Heart right ventricle (tissue), 16 donors: ENCODE measurements at regions not wholly inside any gene's neighbourhood (a gene's known extent, or its start where the extent isn't known, plus 50 kb on each side); places are given as distances from the start of the nearest gene placed in this dataset.

Source experiments
- ATAC-seq, 8 donors: fragments of 200-7000 bp; cut with Tn5 transposase; one replicate each; pipeline ENCODE4 v1.9.1; 2020; ENCODE audit warnings: mild to moderate bottlenecking in 8 of 8, moderate library complexity in 8 of 8, moderate number of reproducible peaks in 1 of 8
- DNase-seq, 2 donors: peaks; one replicate each; pipeline ENCODE4 v3.0.0-alpha.2; 2020
- H3K27ac ChIP-seq, 10 donors: fragments of 200-600 bp; sonication (generic) in 2 of 10; one replicate each; pipeline versions ENCODE4 v1.5.0 to v1.8.0; 2020 to 2022; ENCODE audit warnings: mild to moderate bottlenecking in 3 of 10
- H3K27me3 ChIP-seq, 7 donors: fragments of 200-600 bp; one replicate each; pipeline ENCODE4 v1.8.0; 2021 to 2022; ENCODE audit warnings: mild to moderate bottlenecking in 2 of 7
- H3K36me3 ChIP-seq, 9 donors: fragments of 200-600 bp; sonication (generic) in 1 of 9; one replicate each; pipeline versions ENCODE4 v1.5.0 to v1.8.0; 2020 to 2022; ENCODE audit warnings: mild to moderate bottlenecking in 2 of 9
- H3K4me1 ChIP-seq, 9 donors: fragments of 200-600 bp; sonication (generic) in 1 of 9; one replicate each; pipeline versions ENCODE4 v1.5.0 to v1.8.0; 2020 to 2022; ENCODE audit warnings: mild to moderate bottlenecking in 4 of 9
- H3K4me3 ChIP-seq, 10 donors: fragments of 200-600 bp; sonication (generic) in 2 of 10; one replicate each; pipeline versions ENCODE4 v1.5.0 to v1.8.0; 2020 to 2022; ENCODE audit warnings: mild to moderate bottlenecking in 7 of 10, moderate library complexity in 2 of 10
- H3K9me3 ChIP-seq, 11 donors: fragments of 200-600 bp in 10 of 11; sonication (generic) in 2 of 11; one replicate each; pipeline versions ENCODE4 v1.5.0 to v1.8.0; 2013 to 2022; ENCODE audit warnings: mild to moderate bottlenecking in 2 of 11, control low read depth in 1 of 11, moderate library complexity in 1 of 11
- CTCF ChIP-seq, 9 donors: fragments of 200-600 bp; sonication (generic) in 2 of 9; IDR thresholded peaks; one replicate each; pipeline versions ENCODE4 v1.5.0 to v1.8.0; 2021 to 2022; ENCODE audit warnings: antibody characterized with exemption in 9 of 9, mild to moderate bottlenecking in 5 of 9, moderate library complexity in 1 of 9
- WGBS, 2 donors: extraction: QIAGEN DNeasy Blood & Tissue Kit; methylation state at CpG; one replicate each; pipeline ENCODE4 v1.1.7; 2013; ENCODE audit warnings: inconsistent platforms in 1 of 2; 5-methylcytosine and 5-hydroxymethylcytosine counted together
- intact Hi-C, 10 donors: fragments of 100-400 bp; cut with DNase I; formaldehyde crosslinking; loops; one replicate each; pipeline versions ENCODE4 v1.11.1 to v1.14.2; 2022
- donor health status: Arrhythmogenic right ventricular cardiomyopathy.
- donor health status: ischemic (EF 13 %, LVEDD 7.1; RV severe dilation, severe dysfunction).
- donor health status: healthy with polysubstance abuse.
- donor health status: DM: no; HTN: yes; CAD: no.
- donor health status: DM: no; HTN: no; CAD: no.
- donor health status: ischemic (EF 25% LVEDD 6.9; RV normal size, moderate dysfunction).
- donor health status: ischemic (EF 25% LVEDD 5.7; RV mildly dilated, moderate dysfunction).
- donor health status: healthy.
- donor health status: DM: yes; HTN: yes; CAD: no.
- donor health status: Ischemic cardiomyopathy.
- donor health status: ischemic (EF 35%, LVEDD 5.7; RV mildly dilated, moderate dysfunction).
- donor health status: nonischemic (EF 11% LVEDD 7.7; RV severe dilation, severe dysfunction).
- donor health status: DM: yes; HTN: yes; CAD: no.
- donor health status: PGD.
- donor health status: ischemic (EF 29% LVEDD 5.4; RV normal size, mild dysfunction).
- donor health status: nonischemic (EF 23%, LVEDD 6.1; RV moderate dilation, normal function).

DNA sequence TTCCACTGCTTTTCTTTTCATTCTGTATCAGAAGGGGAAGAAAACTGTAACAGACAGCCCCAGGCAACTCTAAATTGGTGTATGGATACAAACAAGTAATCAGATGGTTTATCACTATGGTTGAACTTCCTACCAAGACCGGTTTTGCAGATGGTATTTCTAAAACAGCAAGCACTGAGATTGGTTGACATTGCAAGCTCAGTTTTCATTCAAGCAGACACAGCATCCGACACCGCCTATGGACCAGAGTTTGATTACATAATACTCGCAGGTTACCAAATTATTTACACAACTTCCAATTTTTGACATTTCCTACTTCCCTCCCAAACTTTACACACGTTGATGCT is 209.9 kb downstream of the ALDH8A1 start:
- Histone ChIP-seq H3K27ac (peak overlapping the region in 1 of 10 donors; percentile 41), H3K4me1 (peaks cover 0 to 23% (median 10%) of the 10 kb centered on the region in 9 donors), H3K9me3 (no peaks in the 10 kb centered on the region), H3K27me3 (no peaks in the 10 kb centered on the region), H3K36me3 (no peaks in the 10 kb centered on the region), H3K4me3 (no peak overlapping the region)
- no peak for ATAC-seq
- no peak for DNase-seq
- intact Hi-C loops = no loop called here
- TF ChIP-seq CTCF (IDR thresholded peaks at IDR 0.05) = no peak
- WGBS, 2 donors = 83 to 84% methylated on average over 5 of the region's 5 CpGs

- TF ChIP-seq CTCF (IDR thresholded peaks at IDR 0.05) = no peak
- peaks cover 0 to 23% (median 10%) of the 10 kb centered on the region in 9 donors for H3K4me1 ChIP-seq
- no peak overlapping the region for H3K27ac ChIP-seq
- intact Hi-C loops = no loop called here
- ATAC-seq (no peak), DNase-seq (no peak)
- no peak overlapping the region for H3K4me3 ChIP-seq
- no peaks in the 10 kb centered on the region for H3K36me3 ChIP-seq
- 89 to 94% methylated on average over 6 of the region's 6 CpGs for WGBS, 2 donors
- no peaks in the 10 kb centered on the region for H3K27me3 ChIP-seq
- no peaks in the 10 kb centered on the region for H3K9me3 ChIP-seq
Observed at GRCh38 chr6:134739299-134740026, 210.4 kb downstream of the ALDH8A1 start.

DNA sequence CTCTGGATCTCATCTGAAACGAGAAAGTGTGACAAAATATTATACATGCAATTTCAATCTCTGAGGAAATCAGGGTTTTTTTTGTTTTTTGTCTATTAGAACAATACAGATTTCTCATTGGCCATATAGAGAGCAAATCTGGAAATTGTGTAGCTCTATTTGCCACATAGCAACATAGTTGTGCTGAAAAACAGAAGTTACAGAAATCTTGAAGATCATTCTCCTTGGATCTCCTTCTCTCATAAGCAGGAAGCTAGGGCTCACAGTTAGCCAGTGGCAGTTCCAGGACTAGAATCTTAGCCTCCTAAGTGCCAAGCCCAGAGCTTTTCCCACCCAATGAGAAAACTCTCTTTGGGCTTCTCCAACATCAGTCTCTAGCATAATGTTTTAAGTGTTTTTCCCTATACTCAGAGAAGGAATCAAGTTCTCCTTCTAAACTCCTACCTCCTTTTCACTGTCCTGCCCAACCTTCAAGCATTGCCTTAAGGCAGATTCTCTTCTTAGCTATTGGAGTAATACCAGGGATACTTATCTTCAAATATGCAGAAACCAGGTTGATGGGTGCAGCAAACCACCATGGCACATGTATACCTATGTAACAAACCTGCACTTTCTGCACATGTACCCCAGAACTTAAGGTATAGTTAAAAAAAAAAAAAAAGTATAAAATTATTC is 211.6 kb downstream of the ALDH8A1 start:
- 71 to 81% methylated on average over 1 of the region's 1 CpG for WGBS, 2 donors
- Histone ChIP-seq H3K9me3 (no peaks in the 10 kb centered on the region), H3K4me1 (peaks cover 0 to 29% (median 10%) of the 10 kb centered on the region in 9 donors), H3K27me3 (no peaks in the 10 kb centered on the region), H3K27ac (no peak overlapping the region), H3K4me3 (no peak overlapping the region), H3K36me3 (no peaks in the 10 kb centered on the region)
- TF ChIP-seq CTCF (IDR thresholded peaks at IDR 0.05) = no peak
- intact Hi-C loops = no loop called here
- ATAC-seq (no peak), DNase-seq (no peak)

DNA sequence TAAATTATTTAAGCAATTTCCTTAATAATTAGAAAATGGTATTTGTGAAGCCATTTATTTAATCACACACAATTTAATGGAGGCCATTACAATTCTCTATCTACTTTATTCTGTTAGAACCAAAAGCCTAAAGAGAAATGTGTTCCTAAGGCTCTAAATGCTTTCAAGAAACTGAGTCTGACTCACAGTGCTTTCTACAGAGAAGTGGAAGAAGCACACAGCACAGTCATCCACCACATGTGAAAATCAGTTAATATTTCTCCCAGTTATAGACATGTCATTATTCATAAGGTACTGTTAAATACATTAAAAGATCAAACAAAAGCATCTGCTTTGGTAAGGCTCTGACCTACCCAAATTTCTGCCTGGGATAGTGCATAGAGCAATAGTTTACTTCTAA is 214.4 kb downstream of the ALDH8A1 start:
- H3K27me3 ChIP-seq = no peaks in the 10 kb centered on the region
- intact Hi-C loops = no loop called here
- no peak for TF ChIP-seq CTCF (IDR thresholded peaks at IDR 0.05)
- H3K4me3 ChIP-seq = no peak overlapping the region
- DNase-seq (no peak), ATAC-seq (no peak)
- no peak overlapping the region for H3K27ac ChIP-seq
- H3K4me1 ChIP-seq = peaks cover 0 to 22% (median 6%) of the 10 kb centered on the region in 9 donors
- no peaks in the 10 kb centered on the region for H3K9me3 ChIP-seq
- H3K36me3 ChIP-seq = no peaks in the 10 kb centered on the region
